ENCODE measurements at regions not wholly inside any gene's neighbourhood (a gene's known extent, or its start where the extent isn't known, plus 50 kb on each side); places are given as distances from the start of the nearest gene placed in this dataset.

- no peak for DNase-seq
Observed at GRCh38 chr16:49910541-49911071, 54.7 kb upstream of the ZNF423 start.

- DNase-seq, result no peak
Observed at GRCh38 chr16:49911430-49911829, 55.5 kb upstream of the ZNF423 start.

- DNase-seq, result no peak
Observed at GRCh38 chr16:49912721-49913120, 56.8 kb upstream of the ZNF423 start.

- no peak for DNase-seq
Observed at GRCh38 chr16:49913720-49914119, 57.8 kb upstream of the ZNF423 start.

- no peak for DNase-seq
Observed at GRCh38 chr16:49914657-49915056, 58.7 kb upstream of the ZNF423 start.

GRCh38 chr16:49918257-49918656, 62.3 kb upstream of the ZNF423 start:
- no peak for DNase-seq

GRCh38 chr16:49919327-49919726, 63.4 kb upstream of the ZNF423 start:
- DNase-seq, result no peak

GRCh38 chr16:49920397-49920796, 64.5 kb upstream of the ZNF423 start:
- DNase-seq, result no peak

GRCh38 chr16:49921106-49921505, 65.2 kb upstream of the ZNF423 start:
- DNase-seq, result no peak

GRCh38 chr16:49921791-49922456, 66.0 kb upstream of the ZNF423 start:
- peak; percentile 41 for DNase-seq

GRCh38 chr16:49923411-49923810, 67.5 kb upstream of the ZNF423 start:
- DNase-seq, result no peak

GRCh38 chr16:49924078-49924477, 68.2 kb upstream of the ZNF423 start:
- no peak for DNase-seq

GRCh38 chr16:49926941-49927340, 71.0 kb upstream of the ZNF423 start:
- no peak for DNase-seq

GRCh38 chr16:49928176-49929041, 72.5 kb upstream of the ZNF423 start:
- no peak for DNase-seq

GRCh38 chr16:49929626-49930025, 73.7 kb upstream of the ZNF423 start:
- DNase-seq, result no peak

GRCh38 chr16:49930841-49931240, 74.9 kb upstream of the ZNF423 start:
- DNase-seq, result no peak

GRCh38 chr16:49931266-49931665, 75.4 kb upstream of the ZNF423 start:
- DNase-seq, result no peak

- no peak for DNase-seq
Observed at GRCh38 chr16:49931916-49932315, 76.0 kb upstream of the ZNF423 start.

- DNase-seq, result no peak
Observed at GRCh38 chr16:49932434-49932833, 76.5 kb upstream of the ZNF423 start.

- no peak for DNase-seq
Observed at GRCh38 chr16:49932946-49933345, 77.0 kb upstream of the ZNF423 start.

- DNase-seq, result no peak
Observed at GRCh38 chr16:49936791-49937190, 80.9 kb upstream of the ZNF423 start.

GRCh38 chr16:49937886-49938285, 82.0 kb upstream of the ZNF423 start:
- no peak for DNase-seq

- DNase-seq, result no peak
Observed at GRCh38 chr16:49939495-49939894, 83.6 kb upstream of the ZNF423 start.
